ENCODE measurements at regions not wholly inside any gene's neighbourhood (a gene's known extent, or its start where the extent isn't known, plus 50 kb on each side); places are given as distances from the start of the nearest gene placed in this dataset.

GRCh38 chr2:61763605-61764034, 90.2 kb downstream of the FAM161A start:
- DNase-seq (peak; percentile 86 to 95 (median 91)), FAIRE-seq (no peak)
- peak overlapping the region; percentile 88 to 98 (median 91) for H3K9ac ChIP-seq (ENCODE audit: low read length in 3 of 3)
- peak overlapping the region; percentile 100 for H3K27ac ChIP-seq (ENCODE audit: low read depth in 2 of 2, low read length in 2 of 2)
- intact Hi-C loops (cut with DNase I), result no loop called here
- H3K36me3 ChIP-seq (ENCODE audit: control insufficient read depth in 2 of 3, insufficient read depth in 3 of 3, low read length in 3 of 3), result no peaks in the 10 kb centered on the region
- TF ChIP-seq, protein P1, sequence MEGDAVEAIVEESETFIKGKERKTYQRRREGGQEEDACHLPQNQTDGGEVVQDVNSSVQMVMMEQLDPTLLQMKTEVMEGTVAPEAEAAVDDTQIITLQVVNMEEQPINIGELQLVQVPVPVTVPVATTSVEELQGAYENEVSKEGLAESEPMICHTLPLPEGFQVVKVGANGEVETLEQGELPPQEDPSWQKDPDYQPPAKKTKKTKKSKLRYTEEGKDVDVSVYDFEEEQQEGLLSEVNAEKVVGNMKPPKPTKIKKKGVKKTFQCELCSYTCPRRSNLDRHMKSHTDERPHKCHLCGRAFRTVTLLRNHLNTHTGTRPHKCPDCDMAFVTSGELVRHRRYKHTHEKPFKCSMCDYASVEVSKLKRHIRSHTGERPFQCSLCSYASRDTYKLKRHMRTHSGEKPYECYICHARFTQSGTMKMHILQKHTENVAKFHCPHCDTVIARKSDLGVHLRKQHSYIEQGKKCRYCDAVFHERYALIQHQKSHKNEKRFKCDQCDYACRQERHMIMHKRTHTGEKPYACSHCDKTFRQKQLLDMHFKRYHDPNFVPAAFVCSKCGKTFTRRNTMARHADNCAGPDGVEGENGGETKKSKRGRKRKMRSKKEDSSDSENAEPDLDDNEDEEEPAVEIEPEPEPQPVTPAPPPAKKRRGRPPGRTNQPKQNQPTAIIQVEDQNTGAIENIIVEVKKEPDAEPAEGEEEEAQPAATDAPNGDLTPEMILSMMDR (IDR thresholded peaks at IDR 0.05; ENCODE audit: borderline replicate concordance, extremely low read depth, insufficient read depth), result no peak
- peak overlapping the region; percentile 93 to 98 (median 96) for H3K4me3 ChIP-seq (ENCODE audit: low read length in 3 of 3)
- peaks cover 0 to 4% (median 0%) of the 10 kb centered on the region in 3 donors for H3K9me3 ChIP-seq (ENCODE audit: control insufficient read depth in 2 of 3, insufficient read depth in 1 of 3, low read length in 3 of 3)
- no peaks in the 10 kb centered on the region for H3K4me1 ChIP-seq (ENCODE audit: control insufficient read depth in 2 of 3, insufficient read depth in 2 of 3, low read depth in 1 of 3, low read length in 3 of 3)
- H3K27me3 ChIP-seq (ENCODE audit: control insufficient read depth, insufficient read depth, low read length), result no peaks in the 10 kb centered on the region

DNA sequence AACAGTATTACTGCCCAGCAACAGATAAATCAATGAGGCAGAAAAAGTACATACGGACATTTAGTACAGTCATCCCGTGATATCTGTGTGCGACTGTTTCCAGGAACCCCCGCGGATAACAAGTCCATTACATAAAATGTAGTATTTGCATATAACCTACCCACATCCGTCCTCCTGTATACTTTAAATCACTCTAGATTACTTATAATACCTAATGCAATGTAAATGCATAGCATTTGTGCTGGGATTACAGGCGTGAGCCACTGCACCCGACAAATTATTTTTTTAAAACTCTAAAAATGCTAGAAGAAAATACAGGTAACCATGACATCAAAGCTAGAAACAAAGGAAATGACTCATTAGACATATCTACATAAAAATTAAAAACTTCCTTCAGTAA, 91.6 kb downstream of the FAM161A start:
- DNase-seq, result no peak
- H3K4me3 ChIP-seq (ENCODE audit: low read length in 3 of 3), result no peak overlapping the region
- no peak overlapping the region for H3K27ac ChIP-seq (ENCODE audit: low read depth in 2 of 2, low read length in 2 of 2)
- no peaks in the 10 kb centered on the region for H3K36me3 ChIP-seq (ENCODE audit: control insufficient read depth in 2 of 3, insufficient read depth in 3 of 3, low read length in 3 of 3)
- no peak overlapping the region for H3K9ac ChIP-seq (ENCODE audit: low read length in 3 of 3)
- intact Hi-C loops (cut with DNase I), result no loop called here
- no peak for FAIRE-seq
- H3K9me3 ChIP-seq (ENCODE audit: control insufficient read depth in 2 of 3, insufficient read depth in 1 of 3, low read length in 3 of 3), result peaks cover 0 to 4% (median 0%) of the 10 kb centered on the region in 3 donors
- H3K27me3 ChIP-seq (ENCODE audit: control insufficient read depth, insufficient read depth, low read length), result no peaks in the 10 kb centered on the region
- no peaks in the 10 kb centered on the region for H3K4me1 ChIP-seq (ENCODE audit: control insufficient read depth in 2 of 3, insufficient read depth in 2 of 3, low read depth in 1 of 3, low read length in 3 of 3)
- TF ChIP-seq, protein P1 (IDR thresholded peaks at IDR 0.05; ENCODE audit: borderline replicate concordance, extremely low read depth, insufficient read depth), result no peak

DNA sequence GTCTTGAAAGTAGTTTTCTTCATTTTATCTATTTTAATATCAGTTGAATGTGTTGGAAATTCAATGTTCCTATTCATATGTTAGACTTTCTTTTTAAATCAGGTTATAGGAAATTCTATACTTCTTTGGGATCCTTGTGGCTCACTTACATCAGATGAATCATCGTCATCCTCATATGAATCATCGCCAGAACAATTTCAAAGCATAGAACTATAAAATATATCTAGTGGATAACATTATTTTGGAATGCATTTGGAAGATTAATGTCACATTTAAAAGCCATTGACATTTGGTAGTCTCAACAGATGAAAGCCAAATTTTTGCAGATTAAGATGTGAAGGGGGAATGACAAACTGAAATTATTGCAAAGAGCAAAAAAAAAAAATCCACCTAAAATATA, 94.1 kb downstream of the FAM161A start:
- Histone ChIP-seq H3K9me3 (ENCODE audit: control insufficient read depth in 2 of 3, insufficient read depth in 1 of 3, low read length in 3 of 3) (peaks cover 0 to 3% (median 0%) of the 10 kb centered on the region in 3 donors), H3K27me3 (ENCODE audit: control insufficient read depth, insufficient read depth, low read length) (no peaks in the 10 kb centered on the region), H3K4me1 (ENCODE audit: control insufficient read depth in 2 of 3, insufficient read depth in 2 of 3, low read depth in 1 of 3, low read length in 3 of 3) (no peaks in the 10 kb centered on the region), H3K4me3 (ENCODE audit: low read length in 3 of 3) (no peak overlapping the region), H3K36me3 (ENCODE audit: control insufficient read depth in 2 of 3, insufficient read depth in 3 of 3, low read length in 3 of 3) (no peaks in the 10 kb centered on the region), H3K9ac (ENCODE audit: low read length in 3 of 3) (no peak overlapping the region), H3K27ac (ENCODE audit: low read depth in 2 of 2, low read length in 2 of 2) (no peak overlapping the region)
- TF ChIP-seq, protein P1 (IDR thresholded peaks at IDR 0.05; ENCODE audit: borderline replicate concordance, extremely low read depth, insufficient read depth), result no peak
- no peak for DNase-seq
- intact Hi-C loops (cut with DNase I), result no loop called here
- no peak for FAIRE-seq

GRCh38 chr2:61759005-61759404, 94.9 kb downstream of the FAM161A start:
- no peak for FAIRE-seq
- TF ChIP-seq, protein P1 (IDR thresholded peaks at IDR 0.05; ENCODE audit: borderline replicate concordance, extremely low read depth, insufficient read depth), result no peak
- no peaks in the 10 kb centered on the region for H3K9me3 ChIP-seq (ENCODE audit: control insufficient read depth in 2 of 3, insufficient read depth in 1 of 3, low read length in 3 of 3)
- no peaks in the 10 kb centered on the region for H3K27me3 ChIP-seq (ENCODE audit: control insufficient read depth, insufficient read depth, low read length)
- H3K36me3 ChIP-seq (ENCODE audit: control insufficient read depth in 2 of 3, insufficient read depth in 3 of 3, low read length in 3 of 3), result no peaks in the 10 kb centered on the region
- intact Hi-C loops (cut with DNase I), result no loop called here
- DNase-seq, result no peak
- H3K4me3 ChIP-seq (ENCODE audit: low read length in 3 of 3), result no peak overlapping the region
- no peaks in the 10 kb centered on the region for H3K4me1 ChIP-seq (ENCODE audit: control insufficient read depth in 2 of 3, insufficient read depth in 2 of 3, low read depth in 1 of 3, low read length in 3 of 3)
- H3K27ac ChIP-seq (ENCODE audit: low read depth in 2 of 2, low read length in 2 of 2), result no peak overlapping the region
- H3K9ac ChIP-seq (ENCODE audit: low read length in 3 of 3), result no peak overlapping the region
